ENCODE measurements at regions not wholly inside any gene's neighbourhood (a gene's known extent, or its start where the extent isn't known, plus 50 kb on each side); places are given as distances from the start of the nearest gene placed in this dataset.

- H3K9me3 ChIP-seq (ENCODE audit: insufficient read depth, low read length), result no peaks in the 10 kb centered on the region
- no peak overlapping the region for H3K4me3 ChIP-seq (ENCODE audit: insufficient read depth, low read length, poor library complexity, severe bottlenecking)
- no peak overlapping the region for H2AFZ ChIP-seq (ENCODE audit: low read depth, low read length, severe bottlenecking)
- no peaks in the 10 kb centered on the region for H3F3A ChIP-seq (ENCODE audit: insufficient read depth)
- H3K9ac ChIP-seq (ENCODE audit: low read length), result no peak overlapping the region
- no peaks in the 10 kb centered on the region for H4K20me1 ChIP-seq (ENCODE audit: low read depth, low read length)
- no peaks in the 10 kb centered on the region for H3K27me3 ChIP-seq (ENCODE audit: low read length)
- TF ChIP-seq CTCF (IDR thresholded peaks at IDR 0.05; ENCODE audit: insufficient read depth, low read length, poor library complexity, severe bottlenecking) (no peak), EZH2phosphoT487 (conservative IDR thresholded peaks at IDR 0.05; ENCODE audit: low read length) (no peak)
- no peak overlapping the region for H3K27ac ChIP-seq (ENCODE audit: low read depth, low read length)
- no peak overlapping the region for H3K4me2 ChIP-seq (ENCODE audit: low read depth, low read length, poor library complexity, severe bottlenecking)
- H3K36me3 ChIP-seq (ENCODE audit: low read length), result no peaks in the 10 kb centered on the region
- no peaks in the 10 kb centered on the region for H3K79me2 ChIP-seq (ENCODE audit: insufficient read depth, low read length)
- no peaks in the 10 kb centered on the region for H3K9me2 ChIP-seq (replicated peaks; ENCODE audit: insufficient read depth, low read length)
These were observed 550.4 kb upstream of the CHAC2 start for GRCh38 chr2:53217250-53217649.

- Histone ChIP-seq H3K4me3 (ENCODE audit: insufficient read depth, low read length, poor library complexity, severe bottlenecking) (no peak overlapping the region), H3K27me3 (ENCODE audit: low read length) (no peaks in the 10 kb centered on the region), H3F3A (ENCODE audit: insufficient read depth) (no peaks in the 10 kb centered on the region), H3K36me3 (ENCODE audit: low read length) (no peaks in the 10 kb centered on the region), H3K9ac (ENCODE audit: low read length) (no peak overlapping the region), H3K9me3 (ENCODE audit: insufficient read depth, low read length) (no peaks in the 10 kb centered on the region), H3K79me2 (ENCODE audit: insufficient read depth, low read length) (no peaks in the 10 kb centered on the region), H3K9me2 (replicated peaks; ENCODE audit: insufficient read depth, low read length) (no peaks in the 10 kb centered on the region), H3K27ac (ENCODE audit: low read depth, low read length) (no peak overlapping the region), H4K20me1 (ENCODE audit: low read depth, low read length) (no peaks in the 10 kb centered on the region), H2AFZ (ENCODE audit: low read depth, low read length, severe bottlenecking) (no peak overlapping the region), H3K4me2 (ENCODE audit: low read depth, low read length, poor library complexity, severe bottlenecking) (no peak overlapping the region)
- TF ChIP-seq CTCF (IDR thresholded peaks at IDR 0.05; ENCODE audit: insufficient read depth, low read length, poor library complexity, severe bottlenecking) (no peak), EZH2phosphoT487 (conservative IDR thresholded peaks at IDR 0.05; ENCODE audit: low read length) (no peak)
These were observed 550.8 kb upstream of the CHAC2 start for GRCh38 chr2:53216805-53217204.

- H3K27ac ChIP-seq (ENCODE audit: low read depth, low read length), result no peak overlapping the region
- H3K4me3 ChIP-seq (ENCODE audit: insufficient read depth, low read length, poor library complexity, severe bottlenecking), result no peak overlapping the region
- H3K36me3 ChIP-seq (ENCODE audit: low read length), result no peaks in the 10 kb centered on the region
- H3F3A ChIP-seq (ENCODE audit: insufficient read depth), result no peaks in the 10 kb centered on the region
- H3K9me2 ChIP-seq (replicated peaks; ENCODE audit: insufficient read depth, low read length), result no peaks in the 10 kb centered on the region
- no peak overlapping the region for H3K9ac ChIP-seq (ENCODE audit: low read length)
- H4K20me1 ChIP-seq (ENCODE audit: low read depth, low read length), result no peaks in the 10 kb centered on the region
- H2AFZ ChIP-seq (ENCODE audit: low read depth, low read length, severe bottlenecking), result no peak overlapping the region
- H3K27me3 ChIP-seq (ENCODE audit: low read length), result no peaks in the 10 kb centered on the region
- no peaks in the 10 kb centered on the region for H3K9me3 ChIP-seq (ENCODE audit: insufficient read depth, low read length)
- H3K4me2 ChIP-seq (ENCODE audit: low read depth, low read length, poor library complexity, severe bottlenecking), result no peak overlapping the region
- H3K79me2 ChIP-seq (ENCODE audit: insufficient read depth, low read length), result no peaks in the 10 kb centered on the region
- TF ChIP-seq CTCF (IDR thresholded peaks at IDR 0.05; ENCODE audit: insufficient read depth, low read length, poor library complexity, severe bottlenecking) (no peak), EZH2phosphoT487 (conservative IDR thresholded peaks at IDR 0.05; ENCODE audit: low read length) (no peak)
These were observed 555.0 kb upstream of the CHAC2 start for GRCh38 chr2:53212576-53212975.

Data from SU-DHL-6 (cell line).